ENCODE measurements at regions not wholly inside any gene's neighbourhood (a gene's known extent, or its start where the extent isn't known, plus 50 kb on each side); places are given as distances from the start of the nearest gene placed in this dataset.

- H3K4me3 ChIP-seq (ENCODE audit: low read depth, low read length), result no peak overlapping the region
- TF ChIP-seq CTCF (IDR thresholded peaks at IDR 0.05; ENCODE audit: low read depth, low read length), result no peak
Measured at GRCh38 chr5:124383693-124384092, 362.7 kb downstream of the ZNF608 start.

- H3K4me3 ChIP-seq (ENCODE audit: low read depth, low read length), result no peak overlapping the region
- TF ChIP-seq CTCF (IDR thresholded peaks at IDR 0.05; ENCODE audit: low read depth, low read length), result no peak
Measured at GRCh38 chr5:124377386-124377785, 369.1 kb downstream of the ZNF608 start.

- H3K4me3 ChIP-seq (ENCODE audit: low read depth, low read length), result no peak overlapping the region
- no peak for TF ChIP-seq CTCF (IDR thresholded peaks at IDR 0.05; ENCODE audit: low read depth, low read length)
Measured at GRCh38 chr5:124373883-124374282, 372.6 kb downstream of the ZNF608 start.

- TF ChIP-seq CTCF (IDR thresholded peaks at IDR 0.05; ENCODE audit: low read depth, low read length), result no peak
- no peak overlapping the region for H3K4me3 ChIP-seq (ENCODE audit: low read depth, low read length)
Measured at GRCh38 chr5:124372457-124372856, 374.0 kb downstream of the ZNF608 start.

DNA sequence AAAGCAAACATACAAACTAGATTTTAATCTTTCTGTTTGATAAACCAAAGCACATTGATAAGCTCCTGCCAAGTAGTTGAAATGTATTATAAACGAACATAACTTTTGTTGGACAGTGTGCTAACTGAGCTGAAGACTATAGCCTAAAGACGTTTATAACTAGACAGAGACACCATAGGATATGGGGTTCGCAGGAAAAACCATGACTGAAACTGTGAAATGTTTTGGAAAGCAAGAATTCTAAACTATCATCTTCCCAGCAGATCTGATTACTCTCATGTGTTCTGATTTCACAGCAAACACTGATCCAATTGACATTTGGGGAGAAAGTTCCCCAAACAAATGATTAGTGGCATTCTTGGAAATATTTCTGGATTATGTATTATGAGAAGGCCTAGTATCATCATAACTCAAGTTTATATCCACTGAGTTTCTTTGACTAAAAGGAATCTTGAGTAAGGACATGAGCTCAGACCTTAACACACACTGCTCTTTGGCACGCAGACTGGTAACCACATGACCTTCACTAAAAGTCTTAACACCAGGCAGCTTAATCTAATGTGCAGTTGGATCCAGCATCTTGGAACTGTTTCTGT lies 375.2 kb downstream of the ZNF608 start:
- no peak for TF ChIP-seq CTCF (IDR thresholded peaks at IDR 0.05; ENCODE audit: low read depth, low read length)
- no peak overlapping the region for H3K4me3 ChIP-seq (ENCODE audit: low read depth, low read length)

DNA sequence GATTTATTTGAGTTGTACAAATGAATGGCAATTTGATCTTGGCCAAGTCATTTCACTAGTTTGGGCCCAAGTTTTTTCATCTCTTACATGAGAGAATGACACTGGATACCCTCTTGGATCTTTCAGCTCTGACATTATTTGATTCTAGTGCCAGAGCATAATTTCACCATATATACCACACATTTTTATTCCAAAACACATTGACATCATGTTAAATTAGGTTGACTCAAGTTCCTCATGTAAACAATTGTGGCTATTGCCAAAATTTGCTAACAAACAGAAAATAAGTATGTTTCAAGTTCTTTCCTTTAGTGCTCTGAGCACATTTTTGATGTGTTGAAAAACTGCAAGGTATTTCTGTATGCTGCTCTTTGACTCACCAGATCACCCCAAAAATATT lies 375.8 kb downstream of the ZNF608 start:
- TF ChIP-seq CTCF (IDR thresholded peaks at IDR 0.05; ENCODE audit: low read depth, low read length), result no peak
- no peak overlapping the region for H3K4me3 ChIP-seq (ENCODE audit: low read depth, low read length)

- no peak for TF ChIP-seq CTCF (IDR thresholded peaks at IDR 0.05; ENCODE audit: low read depth, low read length)
- no peak overlapping the region for H3K4me3 ChIP-seq (ENCODE audit: low read depth, low read length)
Measured at GRCh38 chr5:124365361-124365801, 381.1 kb downstream of the ZNF608 start.

All from WI38 (cell line).